NCI-H2227 treated with DMSO at 0.1 percent for 48 hours (cell line): ENCODE measurements at regions not wholly inside any gene's neighbourhood (a gene's known extent, or its start where the extent isn't known, plus 50 kb on each side); places are given as distances from the start of the nearest gene placed in this dataset.
A peak's percentile ranks its signal among the peaks of the same experiment; 100 is the strongest.
"Not testable (repeated sequence)": the region's sequence is repeated elsewhere in the genome, so short reads cannot be mapped to it uniquely, and the experiment has no call there.

ENCODE experiments used
- DNase-seq: peaks from one replicate; lab custom pipeline; 2025; lab: John Stamatoyannopoulos, UW

GRCh38 chr7:12827920-12828319, 140.5 kb downstream of the ARL4A start:
- no peak for DNase-seq

DNA sequence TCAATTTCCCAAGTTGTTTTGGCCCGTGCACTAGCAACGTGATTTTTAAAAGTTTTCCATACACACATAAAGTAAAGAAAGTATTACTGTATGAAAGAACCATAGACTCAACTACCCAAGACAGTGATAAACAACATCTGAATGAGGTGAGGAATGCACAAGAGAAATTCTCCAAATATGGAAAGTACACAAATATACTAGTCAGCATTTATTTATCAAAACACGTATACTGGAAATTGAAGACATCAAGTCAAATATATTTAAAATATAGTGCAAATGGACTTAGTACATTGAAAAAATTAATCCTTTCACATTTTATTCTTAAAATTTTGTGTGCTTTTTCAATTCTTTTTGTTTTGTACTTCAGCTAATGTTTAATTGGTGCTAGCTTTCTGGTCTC, 143.6 kb downstream of the ARL4A start:
- no peak for DNase-seq

DNA sequence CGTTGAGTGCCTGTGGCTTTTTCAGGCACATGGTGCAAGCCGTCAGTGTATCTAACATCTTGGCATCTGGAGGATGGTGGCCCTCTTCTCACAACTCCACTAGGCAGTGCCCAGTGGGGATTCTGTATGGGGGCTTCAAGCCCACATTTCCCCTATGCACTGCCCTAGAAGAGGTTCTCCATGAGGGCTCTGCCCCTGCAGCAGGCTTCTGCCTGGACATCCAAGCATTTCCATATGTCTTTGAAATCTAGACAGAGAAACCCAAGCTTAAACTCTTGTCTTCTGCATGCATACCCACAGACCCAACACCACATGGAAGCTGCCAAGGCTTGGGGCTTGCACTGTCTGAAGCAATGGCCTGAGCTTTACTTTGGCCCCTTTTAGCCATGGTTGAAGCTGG, 146.4 kb downstream of the ARL4A start:
- DNase-seq, result no peak

DNA sequence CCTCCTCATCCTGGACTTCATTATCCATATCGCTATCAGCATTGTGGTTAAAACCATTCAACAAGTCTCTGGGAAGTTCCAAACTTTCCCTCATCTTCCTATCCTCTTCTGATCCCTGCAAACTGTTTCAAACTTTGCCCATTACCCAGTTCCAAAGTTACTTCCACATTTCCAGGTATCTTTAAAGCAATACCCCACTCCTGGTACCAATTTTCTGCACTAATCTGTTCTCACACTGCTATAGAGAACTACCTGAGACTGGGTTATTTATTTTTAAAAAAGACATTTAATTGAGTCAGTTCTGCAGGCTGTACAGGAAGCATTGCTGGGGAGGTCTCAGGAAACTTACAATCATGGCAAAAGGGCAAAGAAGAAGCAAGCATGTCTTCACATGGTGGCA, 147.3 kb downstream of the ARL4A start:
- no peak for DNase-seq

DNA sequence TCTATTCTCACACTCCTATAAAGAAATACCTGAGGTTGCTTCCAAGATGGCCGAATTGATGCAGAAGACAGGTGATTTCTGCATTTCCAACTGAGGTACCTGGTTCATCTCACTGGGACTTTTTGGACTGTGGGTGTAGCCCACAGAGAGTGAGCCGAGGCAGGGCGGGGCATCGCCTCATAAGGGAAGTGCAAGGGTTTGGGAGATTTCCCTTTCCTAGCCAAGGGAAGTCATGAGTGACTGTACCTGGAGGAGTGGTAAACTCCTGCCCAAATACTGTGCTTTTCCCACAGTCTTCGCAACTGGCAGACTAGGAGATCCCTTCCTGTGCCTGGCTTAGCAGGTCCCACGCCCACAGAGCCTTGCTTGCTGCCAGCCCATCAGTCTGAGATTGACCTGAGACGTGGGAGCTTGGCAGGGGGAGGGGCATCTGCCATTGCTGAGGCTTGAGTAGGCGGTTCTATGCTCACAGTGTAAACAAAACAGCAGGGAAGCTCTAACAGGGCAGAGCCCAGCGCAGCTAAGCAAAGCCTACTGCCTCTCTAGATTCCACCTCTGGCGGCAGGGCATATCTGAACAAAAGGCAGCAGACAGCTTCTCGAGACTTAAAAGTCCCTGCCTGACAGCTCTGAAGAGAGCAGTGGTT, 152.2 kb downstream of the ARL4A start:
- DNase-seq, result peak; percentile 83

- DNase-seq, result not testable (repeated sequence)
Measured at GRCh38 chr7:12844732-12845131, 157.3 kb downstream of the ARL4A start.

DNA sequence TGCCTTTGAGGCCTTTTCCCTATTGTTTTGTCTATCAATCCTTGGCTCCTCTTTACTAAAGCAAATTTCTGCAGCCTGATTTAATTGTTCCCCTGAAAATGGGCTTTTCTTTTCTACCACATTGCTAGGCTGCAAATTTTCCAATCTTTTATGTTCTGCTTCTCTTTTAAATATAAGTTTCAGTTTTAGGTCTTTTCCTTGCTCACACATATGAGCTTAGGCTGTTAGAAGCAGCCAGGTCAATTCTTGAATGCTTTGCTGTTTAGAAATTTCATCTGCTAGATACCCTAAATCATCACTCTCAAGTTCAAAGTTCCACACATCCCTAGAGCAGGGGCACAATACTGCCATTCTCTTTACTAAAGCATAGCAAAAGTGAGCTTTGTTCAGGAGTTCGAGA, 159.6 kb downstream of the ARL4A start:
- DNase-seq, result no peak

GRCh38 chr7:12851142-12851541, 163.7 kb downstream of the ARL4A start:
- DNase-seq, result no peak

DNA sequence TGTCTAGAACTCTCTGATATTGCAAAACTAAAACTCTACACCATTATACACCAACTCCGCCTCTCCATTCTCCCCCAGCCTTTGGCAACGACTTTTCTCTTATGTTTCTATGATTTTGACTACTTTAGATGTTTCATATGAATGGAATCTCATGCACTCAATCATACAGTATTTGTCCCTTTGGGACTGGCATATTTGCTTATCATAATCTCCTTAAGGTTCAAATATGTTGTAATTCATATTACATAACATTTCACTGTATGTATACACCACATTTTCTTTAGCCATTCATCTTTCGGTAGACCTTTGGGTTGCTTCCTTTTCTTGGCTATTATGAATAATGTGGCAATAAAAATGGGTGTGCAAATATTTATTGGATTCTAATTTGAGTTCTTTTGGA, 164.4 kb downstream of the ARL4A start:
- no peak for DNase-seq

DNA sequence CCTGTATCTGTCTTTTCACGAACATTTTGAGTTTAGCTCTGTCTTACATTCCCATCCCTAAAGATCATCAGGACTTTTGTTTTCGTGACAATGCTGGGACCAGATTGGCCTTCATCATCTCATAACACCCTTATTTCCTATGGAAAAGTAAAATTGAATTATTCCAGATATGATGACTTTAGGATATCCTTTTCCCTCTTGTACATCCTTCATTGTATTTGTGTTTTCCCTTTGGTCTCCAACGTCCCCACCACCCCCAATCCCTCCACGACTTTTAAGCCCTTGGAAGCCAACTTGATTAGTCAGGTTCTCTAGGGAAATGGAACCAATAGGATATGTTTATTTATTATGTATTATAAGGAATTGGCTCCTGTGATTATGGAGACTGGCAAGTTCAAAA, 167.6 kb downstream of the ARL4A start:
- DNase-seq, result no peak

DNA sequence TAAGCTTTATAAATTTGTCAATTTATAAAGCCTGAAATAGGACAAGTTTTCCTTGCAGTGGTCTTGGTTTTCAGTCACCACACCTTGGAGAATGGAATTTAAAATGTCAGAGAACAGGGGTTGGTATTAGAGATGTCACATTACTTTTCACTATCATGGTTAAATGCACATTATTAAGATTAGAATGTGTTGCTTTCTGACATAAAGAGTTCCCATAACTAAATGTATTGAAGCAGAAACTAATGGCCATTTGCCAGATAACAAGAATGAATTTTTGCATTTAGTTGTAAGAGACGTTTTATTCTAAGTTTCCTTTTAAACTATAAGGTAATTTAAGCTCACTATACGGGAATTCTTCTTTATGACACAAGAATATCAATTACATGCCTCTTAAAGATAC, 172.3 kb downstream of the ARL4A start:
- DNase-seq, result no peak

DNA sequence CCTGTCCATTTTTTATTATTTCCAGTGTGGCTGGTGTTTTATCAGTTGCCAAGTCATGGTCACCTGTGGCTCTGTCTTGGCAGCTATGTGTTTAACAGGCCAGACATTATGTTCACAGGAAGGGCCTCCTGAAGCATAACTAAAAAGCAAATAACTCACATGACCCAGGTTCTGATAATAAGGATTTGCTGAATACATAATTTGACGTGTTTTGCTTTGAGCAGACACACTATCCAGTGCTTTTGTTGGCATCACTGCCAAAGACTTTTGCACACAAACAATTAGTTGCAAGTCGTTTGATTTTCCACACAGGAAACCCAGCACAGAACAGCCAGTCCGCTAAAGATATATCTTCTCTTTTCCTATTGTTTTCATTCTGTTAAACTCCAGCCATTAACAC, 173.6 kb downstream of the ARL4A start:
- DNase-seq, result no peak

- no peak for DNase-seq
Measured at GRCh38 chr7:12862146-12862545, 174.7 kb downstream of the ARL4A start.

DNA sequence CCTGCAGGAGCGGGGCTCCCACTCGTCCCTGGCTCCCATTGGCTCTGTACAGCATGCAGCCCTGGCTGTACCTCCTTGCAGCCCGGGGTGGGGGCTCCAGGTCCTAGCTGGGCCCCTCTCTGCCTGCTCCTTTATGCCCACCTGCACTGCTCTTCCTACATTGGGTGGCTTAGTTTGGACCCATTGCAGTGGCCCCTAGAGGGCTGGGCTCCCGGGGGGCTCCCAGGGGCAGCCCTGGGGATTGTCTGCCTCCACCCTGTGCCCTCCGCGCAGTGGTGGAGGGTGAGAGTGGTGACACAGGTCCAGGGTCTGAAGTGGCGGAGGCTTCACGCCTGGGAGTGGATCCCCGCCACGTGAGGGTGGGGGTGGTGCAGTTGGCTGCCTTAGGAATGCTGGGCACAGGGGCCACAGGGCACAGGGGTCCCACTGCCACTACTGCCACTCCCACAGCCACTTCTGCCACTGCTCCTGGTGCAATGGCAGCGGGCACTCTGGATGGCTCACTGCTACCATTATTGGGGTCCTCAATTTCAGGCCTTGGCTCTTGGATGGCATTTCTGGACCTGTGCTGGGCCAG, 177.1 kb downstream of the ARL4A start:
- DNase-seq, result no peak

DNA sequence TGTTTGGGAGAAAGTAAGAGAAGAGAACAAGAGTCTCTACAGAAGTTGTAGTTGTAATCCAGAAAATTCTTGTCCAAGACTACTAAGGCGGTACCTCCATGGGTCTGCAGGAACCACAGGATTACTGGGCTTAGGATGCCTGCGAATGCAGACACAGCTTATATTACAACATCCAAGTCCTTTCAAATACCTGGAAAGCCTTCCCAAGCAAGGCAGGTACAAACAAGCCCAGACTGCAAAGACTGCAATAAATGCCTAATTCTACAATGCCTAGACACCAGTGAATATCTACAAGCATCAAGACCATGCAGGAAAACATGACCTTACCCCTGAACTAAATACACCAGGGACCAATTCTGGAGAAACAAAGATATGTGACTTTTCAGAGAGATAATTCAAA, 178.2 kb downstream of the ARL4A start:
- no peak for DNase-seq

DNA sequence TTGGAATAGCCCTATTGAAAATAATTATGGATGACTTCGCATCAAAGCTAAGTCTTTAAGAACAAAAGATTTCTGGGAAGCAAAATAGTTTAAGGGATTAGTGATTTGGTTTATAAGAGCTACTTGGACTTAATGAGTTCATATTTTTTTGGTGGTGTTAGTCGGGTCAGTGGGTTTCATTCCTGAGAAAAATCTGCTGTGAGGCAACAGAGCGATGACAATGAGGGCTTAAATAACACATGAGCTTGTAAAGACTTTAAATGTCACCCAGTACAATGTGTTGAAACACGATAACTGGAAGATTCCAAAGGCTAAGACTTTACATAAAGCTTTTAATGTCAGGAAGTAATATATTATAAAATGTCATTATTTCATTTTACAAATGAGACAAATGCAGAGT, 178.8 kb downstream of the ARL4A start:
- no peak for DNase-seq

DNA sequence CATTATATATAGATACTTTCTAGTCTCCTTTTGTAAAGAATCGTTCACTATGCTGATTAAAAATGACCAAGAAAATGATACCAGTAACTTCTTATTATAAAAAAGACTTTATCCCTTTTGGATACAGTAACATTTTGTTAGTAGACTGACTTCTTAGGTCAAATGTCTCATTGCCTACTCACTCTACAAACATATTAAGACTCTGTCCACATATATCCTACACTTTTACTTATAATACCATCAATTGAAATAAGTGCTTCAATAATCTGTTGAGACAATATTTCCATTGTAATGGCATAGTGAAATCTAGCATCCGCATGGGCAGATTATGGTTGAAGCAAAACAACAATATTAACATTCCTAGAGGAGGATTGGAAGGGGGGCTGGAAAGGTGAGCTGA, 180.6 kb downstream of the ARL4A start:
- no peak for DNase-seq

DNA sequence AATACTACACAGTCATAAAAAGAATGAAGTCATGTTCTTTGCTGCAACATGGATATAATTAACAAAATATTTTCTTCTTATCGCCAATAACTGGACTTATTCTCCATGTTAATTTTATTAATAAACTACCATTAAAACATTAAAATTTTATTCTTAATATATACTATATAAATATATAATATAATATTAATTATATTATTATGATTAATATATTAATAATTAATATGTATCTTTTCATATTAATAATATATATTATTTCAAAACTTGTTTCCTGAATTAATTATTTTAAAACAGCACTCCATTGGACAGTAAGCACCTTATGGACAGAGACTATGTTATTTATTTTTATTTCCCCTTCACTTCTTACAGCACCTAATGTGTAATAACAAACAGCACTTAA, 182.8 kb downstream of the ARL4A start:
- DNase-seq, result no peak

- no peak for DNase-seq
Measured at GRCh38 chr7:12872487-12872886, 185.1 kb downstream of the ARL4A start.

- no peak for DNase-seq
Measured at GRCh38 chr7:12873571-12873970, 186.1 kb downstream of the ARL4A start.

DNA sequence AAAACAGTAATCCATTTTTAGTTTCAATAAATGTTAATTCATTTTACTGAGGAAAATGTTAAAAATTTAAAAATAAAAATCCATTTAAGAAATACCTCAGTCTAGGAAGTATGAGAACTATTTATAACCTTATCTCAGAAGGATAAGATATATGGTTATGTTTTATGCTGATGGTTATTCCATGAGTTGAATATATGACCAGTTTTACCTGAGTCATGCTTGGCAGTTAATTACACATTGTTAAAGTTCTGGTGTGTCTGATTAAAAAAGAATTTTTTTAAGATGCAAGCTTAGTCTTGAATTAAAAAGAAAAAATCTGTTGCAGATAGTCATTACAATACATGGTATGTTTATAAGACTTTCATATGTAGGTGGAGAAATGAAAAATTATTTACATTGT, 191.7 kb downstream of the ARL4A start:
- DNase-seq, result no peak

DNA sequence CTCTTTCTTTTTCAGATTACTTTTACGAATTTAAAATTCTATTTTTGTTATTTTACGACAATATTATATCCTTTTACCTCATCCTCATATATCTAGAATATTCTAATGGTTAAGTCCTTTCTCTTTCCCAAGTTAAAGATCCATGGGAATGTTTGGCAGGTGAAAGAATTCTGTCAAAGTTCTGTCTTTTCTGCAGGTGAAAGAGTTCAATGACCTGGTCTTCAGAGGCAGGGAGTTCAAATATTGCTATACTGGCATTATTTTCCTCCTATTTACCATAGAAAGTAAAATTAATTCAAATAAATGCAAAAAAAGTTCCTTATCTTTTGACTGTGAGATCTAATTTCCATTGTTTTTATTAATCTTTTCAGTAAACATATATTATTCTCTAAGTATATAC, 194.3 kb downstream of the ARL4A start:
- DNase-seq, result no peak

- DNase-seq, result no peak
Measured at GRCh38 chr7:12882710-12883109, 195.3 kb downstream of the ARL4A start.

DNA sequence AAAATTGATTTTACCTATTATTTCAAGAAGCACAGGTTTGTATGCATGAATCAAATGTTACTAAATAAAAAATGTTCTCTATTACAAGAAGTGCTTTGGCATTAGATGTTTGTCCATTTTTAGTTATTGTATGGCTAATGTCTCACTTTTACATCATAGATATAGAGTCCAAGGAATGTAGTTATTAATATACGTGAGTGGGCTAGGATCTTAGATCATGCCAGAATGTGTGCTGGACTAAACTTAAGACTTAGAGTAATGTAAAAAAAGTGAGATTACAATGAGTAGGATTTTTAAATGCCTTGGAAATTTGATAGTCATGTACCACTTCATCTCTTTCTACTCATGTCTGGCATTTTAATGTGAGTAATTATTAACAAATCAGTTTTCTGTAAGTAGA, 196.6 kb downstream of the ARL4A start:
- DNase-seq, result no peak
